ENCODE measurements at regions not wholly inside any gene's neighbourhood (a gene's known extent, or its start where the extent isn't known, plus 50 kb on each side); places are given as distances from the start of the nearest gene placed in this dataset.

- no peak for TF ChIP-seq POLR2A (IDR thresholded peaks at IDR 0.05; ENCODE audit: low read depth, low read length)
- no peak for TF ChIP-seq BHLHE40 (IDR thresholded peaks at IDR 0.05; ENCODE audit: low read depth, low read length)
- TF ChIP-seq RAD21 (IDR thresholded peaks at IDR 0.05; ENCODE audit: low read length): no peak
- TF ChIP-seq CTCF (conservative IDR thresholded peaks at IDR 0.05; ENCODE audit: low read depth, low read length): no peak
- no peak for TF ChIP-seq RCOR1 (IDR thresholded peaks at IDR 0.05; ENCODE audit: insufficient replicate concordance, low read length)
Measured at GRCh38 chr21:29470397-29470796, 171.7 kb downstream of the BACH1 start.
